ENCODE measurements at regions not wholly inside any gene's neighbourhood (a gene's known extent, or its start where the extent isn't known, plus 50 kb on each side); places are given as distances from the start of the nearest gene placed in this dataset.

- DNase-seq: no peak
Observed at GRCh38 chr2:16328521-16329190, 337.0 kb downstream of the CYRIA start.

DNA sequence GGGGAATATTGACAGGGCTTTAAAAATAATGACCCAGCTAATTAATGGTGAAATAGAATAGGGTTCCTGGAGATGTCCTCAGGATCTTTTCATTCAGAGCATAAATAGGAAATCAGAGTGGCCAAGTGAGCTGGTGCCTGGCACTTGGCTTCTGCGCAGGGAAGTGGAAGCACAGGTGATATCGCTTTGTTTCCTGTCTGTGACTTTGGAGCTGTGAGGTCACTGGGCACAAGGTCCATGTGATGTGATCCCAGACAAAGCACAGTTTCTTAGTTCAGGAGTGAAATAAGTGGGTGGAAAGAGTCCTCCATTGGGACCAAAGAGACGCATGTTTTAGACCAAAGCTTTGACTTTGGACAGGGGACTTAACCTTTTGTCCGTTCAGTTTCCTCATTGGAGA, 338.3 kb downstream of the CYRIA start:
- no peak for DNase-seq

GRCh38 chr2:16326711-16327300, 338.8 kb downstream of the CYRIA start:
- no peak for DNase-seq

DNA sequence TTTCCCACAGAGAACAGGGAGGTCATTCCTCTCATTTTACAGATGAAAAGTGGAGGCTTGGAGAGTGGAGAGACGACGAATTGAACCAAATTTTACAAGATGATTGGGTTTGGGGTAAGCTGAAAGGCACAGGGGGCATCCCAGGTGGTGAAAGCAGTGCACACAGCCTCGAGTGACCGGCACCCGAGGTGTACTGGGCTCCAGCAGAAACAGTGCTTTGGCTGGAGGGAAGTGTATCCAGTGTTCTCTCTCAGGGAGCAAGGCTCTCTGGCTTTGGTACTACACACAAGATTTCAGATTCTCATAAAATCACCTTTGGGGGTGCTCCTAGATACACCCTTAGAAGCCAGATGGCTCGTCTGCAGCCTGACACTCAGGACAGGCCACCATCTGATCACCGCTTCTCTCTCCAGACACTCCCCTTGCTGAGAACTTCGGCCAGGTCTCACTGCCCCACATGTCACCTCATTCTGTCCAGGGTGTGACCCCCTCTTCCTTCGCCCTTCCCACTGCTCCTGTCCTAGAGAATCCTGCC, 339.6 kb downstream of the CYRIA start:
- DNase-seq: no peak

GRCh38 chr2:16325016-16325975, 340.3 kb downstream of the CYRIA start:
- DNase-seq: no peak

DNA sequence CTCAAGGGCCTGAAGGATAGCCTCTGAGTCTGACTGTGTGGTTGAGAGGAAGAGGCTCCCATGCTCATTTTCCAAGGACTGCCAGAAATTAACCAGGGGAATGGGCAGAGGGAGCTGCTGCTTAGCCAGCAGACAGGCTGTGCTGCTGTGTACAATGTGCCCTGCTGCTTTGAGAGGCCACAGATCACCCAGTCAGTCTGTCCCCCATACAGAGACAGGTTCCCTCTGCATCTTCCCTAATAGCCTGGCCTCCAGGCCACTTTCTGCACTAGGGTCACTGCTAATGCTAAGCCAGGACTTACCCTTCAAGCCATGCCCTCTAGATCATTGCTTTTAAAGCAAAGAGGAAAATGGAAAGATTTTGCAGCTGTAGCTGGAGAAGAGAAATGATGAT, 341.1 kb downstream of the CYRIA start:
- DNase-seq: no peak

DNA sequence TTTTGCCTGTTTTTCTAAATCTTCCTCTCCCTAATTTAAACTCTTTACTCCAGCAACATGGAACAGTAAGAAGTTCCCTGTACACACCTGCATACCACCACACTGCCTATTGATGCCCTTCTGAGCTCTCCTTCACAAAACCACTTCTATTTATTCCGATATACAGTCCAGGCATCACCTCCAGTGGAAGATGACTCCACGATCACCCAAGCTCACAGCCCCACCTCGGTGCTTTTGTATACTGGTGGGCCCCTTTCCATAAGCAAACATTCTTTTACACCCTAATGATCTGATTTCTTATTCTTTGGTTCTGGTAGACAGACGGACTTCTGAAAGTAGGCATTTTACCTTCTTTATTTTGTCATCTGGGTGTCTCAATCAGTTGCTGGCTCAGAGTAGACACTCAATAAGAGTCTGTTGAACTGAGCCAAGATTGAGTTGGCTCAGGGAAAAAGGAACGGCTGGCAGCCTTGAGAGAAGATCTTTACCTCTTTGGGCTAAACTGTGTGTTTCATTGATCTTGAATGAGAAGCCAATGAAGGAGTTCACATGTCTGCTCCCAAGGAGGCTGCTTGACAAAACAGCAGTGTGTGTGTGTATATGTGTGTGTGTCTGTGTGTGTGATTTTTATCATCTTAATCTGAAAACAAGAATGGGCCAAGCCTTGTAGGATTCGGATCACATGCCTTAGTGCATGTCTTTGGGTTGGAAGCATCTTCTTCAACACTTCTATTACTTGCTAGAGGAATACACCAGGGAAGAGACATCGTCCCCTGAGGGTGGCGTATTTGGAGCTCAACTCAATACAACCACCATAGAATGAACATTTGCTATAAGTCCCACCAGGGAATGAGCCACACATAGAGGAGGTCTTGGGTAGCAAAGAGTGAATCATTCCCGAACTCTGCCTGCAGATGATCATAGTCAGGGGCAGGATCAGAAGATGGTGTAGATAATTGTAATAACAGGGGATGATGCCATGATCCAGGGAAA, 341.8 kb downstream of the CYRIA start:
- DNase-seq: no peak

- no peak for DNase-seq
Observed at GRCh38 chr2:16323126-16323520, 342.5 kb downstream of the CYRIA start.

GRCh38 chr2:16322308-16323125, 343.1 kb downstream of the CYRIA start:
- DNase-seq: no peak

DNA sequence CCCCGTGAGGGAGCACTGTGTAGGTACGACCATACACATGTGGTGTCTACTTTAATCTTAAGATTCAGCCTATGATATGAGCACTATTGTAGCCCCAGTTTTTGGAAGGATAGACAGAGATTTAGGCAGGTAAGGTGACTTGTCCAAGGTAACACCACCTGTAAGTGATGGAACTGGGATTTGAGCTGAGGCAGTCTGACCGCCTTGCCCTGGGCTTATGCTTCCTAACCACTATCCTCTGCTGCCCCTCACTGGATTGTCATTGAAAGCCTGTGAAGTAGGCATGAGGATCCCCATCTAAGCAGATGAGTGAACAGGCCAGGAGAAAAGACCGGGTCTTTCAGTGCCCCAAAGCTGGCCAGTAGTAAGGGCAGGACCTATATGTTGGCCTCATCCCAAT, 343.8 kb downstream of the CYRIA start:
- no peak for DNase-seq

- no peak for DNase-seq
Observed at GRCh38 chr2:16321256-16321655, 344.4 kb downstream of the CYRIA start.

DNA sequence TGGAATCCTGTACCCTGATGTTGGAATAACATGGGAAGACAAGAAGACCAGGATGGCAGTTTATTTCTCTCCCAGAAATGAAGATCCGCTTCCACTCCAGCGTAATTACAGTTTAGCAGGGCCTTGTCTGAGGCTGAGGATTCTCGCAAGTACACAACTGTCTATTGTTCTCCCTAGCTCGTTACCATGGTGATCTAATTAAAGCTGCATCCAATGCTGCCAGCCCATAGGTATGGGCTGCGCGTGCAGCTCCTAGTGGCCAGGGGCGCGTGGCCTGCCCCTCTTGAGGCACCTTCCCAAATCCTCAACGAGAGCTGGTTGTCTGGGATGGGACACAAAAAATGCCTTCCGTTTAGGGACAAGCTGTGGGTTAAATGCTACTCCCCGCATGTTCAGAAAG, 344.9 kb downstream of the CYRIA start:
- DNase-seq: no peak

- DNase-seq: no peak
Observed at GRCh38 chr2:16319551-16320121, 346.0 kb downstream of the CYRIA start.

GRCh38 chr2:16318474-16319195, 347.0 kb downstream of the CYRIA start:
- DNase-seq: no peak

- DNase-seq: no peak
Observed at GRCh38 chr2:16318051-16318450, 347.6 kb downstream of the CYRIA start.

DNA sequence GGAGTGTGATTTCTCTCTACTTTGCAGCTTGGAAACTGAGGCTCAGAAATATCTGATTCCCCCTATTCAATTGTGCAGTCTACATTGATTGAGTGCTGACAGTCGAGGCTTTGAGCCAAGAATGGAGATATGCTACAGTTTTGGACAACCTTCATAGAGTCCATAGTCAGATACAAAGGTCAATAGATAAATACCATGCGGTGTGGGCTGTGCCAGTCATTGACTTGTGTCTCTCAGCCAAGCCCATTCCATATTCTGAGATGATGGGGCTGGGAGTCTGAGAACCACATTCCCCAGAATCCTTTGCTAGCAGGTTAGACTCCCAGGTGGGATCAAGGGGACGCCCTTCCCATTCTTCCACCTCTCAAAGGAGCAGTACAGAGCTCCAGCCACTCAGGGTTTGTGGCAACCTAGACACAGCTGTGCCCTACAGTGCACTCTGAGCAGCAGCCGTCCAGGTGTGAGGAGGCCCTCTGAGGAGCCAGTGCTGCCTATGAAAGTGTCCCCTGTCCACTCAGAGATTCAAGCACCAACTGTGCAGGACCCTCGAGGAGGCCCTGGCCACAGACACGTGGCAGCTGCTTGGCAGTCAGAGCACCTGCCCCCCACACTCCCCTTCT, 348.3 kb downstream of the CYRIA start:
- no peak for DNase-seq

GRCh38 chr2:16316456-16317210, 349.0 kb downstream of the CYRIA start:
- DNase-seq: no peak

DNA sequence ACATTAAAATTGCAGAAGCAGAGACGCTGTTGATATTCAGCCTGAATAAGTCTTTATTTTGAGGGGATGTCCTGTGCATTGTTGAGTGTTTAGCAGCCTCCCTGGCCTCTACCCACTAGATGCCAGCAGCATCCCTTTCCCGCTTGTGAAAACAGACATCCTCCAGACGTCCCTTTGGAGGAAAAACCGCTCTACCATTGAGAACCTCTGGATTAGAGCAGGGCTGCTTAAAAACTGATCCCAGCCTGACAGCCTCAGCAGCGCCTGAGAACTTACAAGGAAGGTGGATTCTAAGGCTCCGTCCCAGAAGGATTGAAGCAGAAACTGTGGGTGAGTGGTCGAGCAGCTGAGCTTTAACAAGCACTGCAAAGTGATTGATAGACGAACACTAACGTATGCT, 349.7 kb downstream of the CYRIA start:
- DNase-seq: no peak

- no peak for DNase-seq
Observed at GRCh38 chr2:16315458-16315835, 350.2 kb downstream of the CYRIA start.

All from T1000 (cell line).